H1 (cell line): ENCODE measurements at regions not wholly inside any gene's neighbourhood (a gene's known extent, or its start where the extent isn't known, plus 50 kb on each side); places are given as distances from the start of the nearest gene placed in this dataset.

ENCODE experiments used
- POLR2AphosphoS5 ChIP-seq: IDR thresholded peaks from 2 replicates; pipeline ENCODE4 v1.6.1; 2011; ENCODE audit warnings: low read depth, low read length
- SIN3A ChIP-seq, 2 experiments: IDR thresholded peaks in 1 of 2; conservative IDR thresholded peaks in 1 of 2; 2 replicates each; pipeline ENCODE4 v1.6.1; 2011 to 2012; ENCODE audit warnings: low read length in 2 of 2, improper control_type of control experiment in 1 of 2, low read depth in 1 of 2, mild to moderate bottlenecking in 1 of 2
- TF ChIP-seq, protein P1 (sequence below): IDR thresholded peaks from 2 replicates; pipeline ENCODE4 v1.6.1; 2012; ENCODE audit warnings: inconsistent platforms
- TF ChIP-seq, protein P2 (sequence below), 3 experiments: IDR thresholded peaks; 1 replicate in 2 of 3; 2 replicates in 1 of 3; pipeline versions ENCODE4 v1.5.1 to v1.6.1; 2011; ENCODE audit warnings: low read length in 3 of 3, mild to moderate bottlenecking in 3 of 3, inconsistent platforms in 2 of 3, low read depth in 1 of 3, moderate library complexity in 1 of 3; ENCODE audit not compliant: insufficient read depth in 1 of 3; ENCODE audit errors: control extremely low read depth in 1 of 3
- TF ChIP-seq, protein P3 (sequence below): fragments of 300-600 bp; sonication (generic); IDR thresholded peaks from 2 replicates; pipeline ENCODE4 v1.7.1; 2012; ENCODE audit warnings: low read length, moderate library complexity, mild to moderate bottlenecking, inconsistent platforms; ENCODE audit not compliant: insufficient replicate concordance

DNA sequence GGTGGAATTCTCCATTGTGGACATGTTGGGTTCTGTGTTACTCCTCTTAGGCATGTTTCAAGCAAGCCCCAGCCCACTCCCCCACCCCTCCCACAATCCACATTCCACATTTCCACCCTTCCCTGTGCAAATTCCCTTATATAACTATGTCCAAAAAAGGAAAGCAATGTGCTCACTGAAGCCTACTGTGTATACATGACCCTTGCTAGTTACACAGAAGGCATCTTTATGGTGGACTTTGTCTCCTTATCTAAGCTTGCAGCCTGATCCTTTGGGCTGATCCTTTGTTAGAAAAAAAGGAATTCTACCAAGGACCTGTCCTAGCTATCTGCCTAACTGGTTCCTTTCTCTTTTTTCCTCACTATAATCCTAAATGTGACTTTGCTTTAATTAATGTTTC is 796.8 kb downstream of the NLGN4X start:
- TF ChIP-seq, protein P1, sequence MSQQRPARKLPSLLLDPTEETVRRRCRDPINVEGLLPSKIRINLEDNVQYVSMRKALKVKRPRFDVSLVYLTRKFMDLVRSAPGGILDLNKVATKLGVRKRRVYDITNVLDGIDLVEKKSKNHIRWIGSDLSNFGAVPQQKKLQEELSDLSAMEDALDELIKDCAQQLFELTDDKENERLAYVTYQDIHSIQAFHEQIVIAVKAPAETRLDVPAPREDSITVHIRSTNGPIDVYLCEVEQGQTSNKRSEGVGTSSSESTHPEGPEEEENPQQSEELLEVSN: no peak
- TF ChIP-seq SIN3A (conservative IDR thresholded peaks at IDR 0.05 in 1 of 2, IDR thresholded peaks at IDR 0.05 in 1 of 2; ENCODE audit: low read depth in 1 of 2, low read length in 2 of 2) (no peak), POLR2AphosphoS5 (no peak)
- TF ChIP-seq, protein P2, sequence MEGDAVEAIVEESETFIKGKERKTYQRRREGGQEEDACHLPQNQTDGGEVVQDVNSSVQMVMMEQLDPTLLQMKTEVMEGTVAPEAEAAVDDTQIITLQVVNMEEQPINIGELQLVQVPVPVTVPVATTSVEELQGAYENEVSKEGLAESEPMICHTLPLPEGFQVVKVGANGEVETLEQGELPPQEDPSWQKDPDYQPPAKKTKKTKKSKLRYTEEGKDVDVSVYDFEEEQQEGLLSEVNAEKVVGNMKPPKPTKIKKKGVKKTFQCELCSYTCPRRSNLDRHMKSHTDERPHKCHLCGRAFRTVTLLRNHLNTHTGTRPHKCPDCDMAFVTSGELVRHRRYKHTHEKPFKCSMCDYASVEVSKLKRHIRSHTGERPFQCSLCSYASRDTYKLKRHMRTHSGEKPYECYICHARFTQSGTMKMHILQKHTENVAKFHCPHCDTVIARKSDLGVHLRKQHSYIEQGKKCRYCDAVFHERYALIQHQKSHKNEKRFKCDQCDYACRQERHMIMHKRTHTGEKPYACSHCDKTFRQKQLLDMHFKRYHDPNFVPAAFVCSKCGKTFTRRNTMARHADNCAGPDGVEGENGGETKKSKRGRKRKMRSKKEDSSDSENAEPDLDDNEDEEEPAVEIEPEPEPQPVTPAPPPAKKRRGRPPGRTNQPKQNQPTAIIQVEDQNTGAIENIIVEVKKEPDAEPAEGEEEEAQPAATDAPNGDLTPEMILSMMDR (IDR thresholded peaks at IDR 0.05; ENCODE audit: control extremely low read depth in 1 of 3, insufficient read depth in 1 of 3, low read depth in 1 of 3, low read length in 3 of 3): no peak
- TF ChIP-seq, protein P3, sequence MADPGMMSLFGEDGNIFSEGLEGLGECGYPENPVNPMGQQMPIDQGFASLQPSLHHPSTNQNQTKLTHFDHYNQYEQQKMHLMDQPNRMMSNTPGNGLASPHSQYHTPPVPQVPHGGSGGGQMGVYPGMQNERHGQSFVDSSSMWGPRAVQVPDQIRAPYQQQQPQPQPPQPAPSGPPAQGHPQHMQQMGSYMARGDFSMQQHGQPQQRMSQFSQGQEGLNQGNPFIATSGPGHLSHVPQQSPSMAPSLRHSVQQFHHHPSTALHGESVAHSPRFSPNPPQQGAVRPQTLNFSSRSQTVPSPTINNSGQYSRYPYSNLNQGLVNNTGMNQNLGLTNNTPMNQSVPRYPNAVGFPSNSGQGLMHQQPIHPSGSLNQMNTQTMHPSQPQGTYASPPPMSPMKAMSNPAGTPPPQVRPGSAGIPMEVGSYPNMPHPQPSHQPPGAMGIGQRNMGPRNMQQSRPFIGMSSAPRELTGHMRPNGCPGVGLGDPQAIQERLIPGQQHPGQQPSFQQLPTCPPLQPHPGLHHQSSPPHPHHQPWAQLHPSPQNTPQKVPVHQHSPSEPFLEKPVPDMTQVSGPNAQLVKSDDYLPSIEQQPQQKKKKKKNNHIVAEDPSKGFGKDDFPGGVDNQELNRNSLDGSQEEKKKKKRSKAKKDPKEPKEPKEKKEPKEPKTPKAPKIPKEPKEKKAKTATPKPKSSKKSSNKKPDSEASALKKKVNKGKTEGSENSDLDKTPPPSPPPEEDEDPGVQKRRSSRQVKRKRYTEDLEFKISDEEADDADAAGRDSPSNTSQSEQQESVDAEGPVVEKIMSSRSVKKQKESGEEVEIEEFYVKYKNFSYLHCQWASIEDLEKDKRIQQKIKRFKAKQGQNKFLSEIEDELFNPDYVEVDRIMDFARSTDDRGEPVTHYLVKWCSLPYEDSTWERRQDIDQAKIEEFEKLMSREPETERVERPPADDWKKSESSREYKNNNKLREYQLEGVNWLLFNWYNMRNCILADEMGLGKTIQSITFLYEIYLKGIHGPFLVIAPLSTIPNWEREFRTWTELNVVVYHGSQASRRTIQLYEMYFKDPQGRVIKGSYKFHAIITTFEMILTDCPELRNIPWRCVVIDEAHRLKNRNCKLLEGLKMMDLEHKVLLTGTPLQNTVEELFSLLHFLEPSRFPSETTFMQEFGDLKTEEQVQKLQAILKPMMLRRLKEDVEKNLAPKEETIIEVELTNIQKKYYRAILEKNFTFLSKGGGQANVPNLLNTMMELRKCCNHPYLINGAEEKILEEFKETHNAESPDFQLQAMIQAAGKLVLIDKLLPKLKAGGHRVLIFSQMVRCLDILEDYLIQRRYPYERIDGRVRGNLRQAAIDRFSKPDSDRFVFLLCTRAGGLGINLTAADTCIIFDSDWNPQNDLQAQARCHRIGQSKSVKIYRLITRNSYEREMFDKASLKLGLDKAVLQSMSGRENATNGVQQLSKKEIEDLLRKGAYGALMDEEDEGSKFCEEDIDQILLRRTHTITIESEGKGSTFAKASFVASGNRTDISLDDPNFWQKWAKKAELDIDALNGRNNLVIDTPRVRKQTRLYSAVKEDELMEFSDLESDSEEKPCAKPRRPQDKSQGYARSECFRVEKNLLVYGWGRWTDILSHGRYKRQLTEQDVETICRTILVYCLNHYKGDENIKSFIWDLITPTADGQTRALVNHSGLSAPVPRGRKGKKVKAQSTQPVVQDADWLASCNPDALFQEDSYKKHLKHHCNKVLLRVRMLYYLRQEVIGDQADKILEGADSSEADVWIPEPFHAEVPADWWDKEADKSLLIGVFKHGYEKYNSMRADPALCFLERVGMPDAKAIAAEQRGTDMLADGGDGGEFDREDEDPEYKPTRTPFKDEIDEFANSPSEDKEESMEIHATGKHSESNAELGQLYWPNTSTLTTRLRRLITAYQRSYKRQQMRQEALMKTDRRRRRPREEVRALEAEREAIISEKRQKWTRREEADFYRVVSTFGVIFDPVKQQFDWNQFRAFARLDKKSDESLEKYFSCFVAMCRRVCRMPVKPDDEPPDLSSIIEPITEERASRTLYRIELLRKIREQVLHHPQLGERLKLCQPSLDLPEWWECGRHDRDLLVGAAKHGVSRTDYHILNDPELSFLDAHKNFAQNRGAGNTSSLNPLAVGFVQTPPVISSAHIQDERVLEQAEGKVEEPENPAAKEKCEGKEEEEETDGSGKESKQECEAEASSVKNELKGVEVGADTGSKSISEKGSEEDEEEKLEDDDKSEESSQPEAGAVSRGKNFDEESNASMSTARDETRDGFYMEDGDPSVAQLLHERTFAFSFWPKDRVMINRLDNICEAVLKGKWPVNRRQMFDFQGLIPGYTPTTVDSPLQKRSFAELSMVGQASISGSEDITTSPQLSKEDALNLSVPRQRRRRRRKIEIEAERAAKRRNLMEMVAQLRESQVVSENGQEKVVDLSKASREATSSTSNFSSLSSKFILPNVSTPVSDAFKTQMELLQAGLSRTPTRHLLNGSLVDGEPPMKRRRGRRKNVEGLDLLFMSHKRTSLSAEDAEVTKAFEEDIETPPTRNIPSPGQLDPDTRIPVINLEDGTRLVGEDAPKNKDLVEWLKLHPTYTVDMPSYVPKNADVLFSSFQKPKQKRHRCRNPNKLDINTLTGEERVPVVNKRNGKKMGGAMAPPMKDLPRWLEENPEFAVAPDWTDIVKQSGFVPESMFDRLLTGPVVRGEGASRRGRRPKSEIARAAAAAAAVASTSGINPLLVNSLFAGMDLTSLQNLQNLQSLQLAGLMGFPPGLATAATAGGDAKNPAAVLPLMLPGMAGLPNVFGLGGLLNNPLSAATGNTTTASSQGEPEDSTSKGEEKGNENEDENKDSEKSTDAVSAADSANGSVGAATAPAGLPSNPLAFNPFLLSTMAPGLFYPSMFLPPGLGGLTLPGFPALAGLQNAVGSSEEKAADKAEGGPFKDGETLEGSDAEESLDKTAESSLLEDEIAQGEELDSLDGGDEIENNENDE: no peak
